Astrocyte of the cerebellum (primary cell): ENCODE measurements at regions not wholly inside any gene's neighbourhood (a gene's known extent, or its start where the extent isn't known, plus 50 kb on each side); places are given as distances from the start of the nearest gene placed in this dataset.

ENCODE experiments used
- DNase-seq: peaks from one replicate; pipeline ENCODE4 v3.0.0-alpha.2; 2011; ENCODE audit warnings: low read depth
- H3K4me3 ChIP-seq: 2 replicates; pipeline ENCODE4 v1.5.1; 2011; ENCODE audit warnings: mild to moderate bottlenecking, low read depth, low read length, moderate library complexity
- in situ Hi-C: cut with HindIII; loops from 2 replicates; pipeline ENCODE4 v1.10.0; 2017; ENCODE audit warnings: low sequenced_read_pairs
- TF ChIP-seq, protein P1 (sequence below): IDR thresholded peaks from 2 replicates; pipeline ENCODE4 v1.5.1; 2012; ENCODE audit warnings: low read length, low read depth, moderate library complexity, mild to moderate bottlenecking; ENCODE audit errors: missing control alignments

DNA sequence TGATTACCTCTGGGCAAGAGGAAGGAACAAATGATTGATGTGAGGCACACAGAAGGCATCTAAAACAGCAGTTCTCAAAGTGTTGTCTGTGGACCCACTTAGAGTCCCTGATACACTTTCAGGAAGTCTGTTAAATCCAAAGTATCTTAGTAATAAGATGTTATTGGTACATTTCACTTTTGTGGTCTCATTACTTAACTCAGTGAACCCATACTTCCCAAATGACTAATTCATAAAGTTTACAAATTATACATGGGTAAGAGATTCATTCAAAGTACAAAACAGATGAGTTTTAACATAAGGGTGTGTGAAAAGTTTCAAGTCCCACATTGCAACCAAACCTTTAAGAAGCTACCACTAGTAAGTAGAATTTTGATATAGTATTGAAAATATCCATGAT, 440.5 kb downstream of the NUP35 start:
- in situ Hi-C loops = no loop called here
- H3K4me3 ChIP-seq = no peak overlapping the region
- peak; percentile 2 for DNase-seq
- TF ChIP-seq, protein P1, sequence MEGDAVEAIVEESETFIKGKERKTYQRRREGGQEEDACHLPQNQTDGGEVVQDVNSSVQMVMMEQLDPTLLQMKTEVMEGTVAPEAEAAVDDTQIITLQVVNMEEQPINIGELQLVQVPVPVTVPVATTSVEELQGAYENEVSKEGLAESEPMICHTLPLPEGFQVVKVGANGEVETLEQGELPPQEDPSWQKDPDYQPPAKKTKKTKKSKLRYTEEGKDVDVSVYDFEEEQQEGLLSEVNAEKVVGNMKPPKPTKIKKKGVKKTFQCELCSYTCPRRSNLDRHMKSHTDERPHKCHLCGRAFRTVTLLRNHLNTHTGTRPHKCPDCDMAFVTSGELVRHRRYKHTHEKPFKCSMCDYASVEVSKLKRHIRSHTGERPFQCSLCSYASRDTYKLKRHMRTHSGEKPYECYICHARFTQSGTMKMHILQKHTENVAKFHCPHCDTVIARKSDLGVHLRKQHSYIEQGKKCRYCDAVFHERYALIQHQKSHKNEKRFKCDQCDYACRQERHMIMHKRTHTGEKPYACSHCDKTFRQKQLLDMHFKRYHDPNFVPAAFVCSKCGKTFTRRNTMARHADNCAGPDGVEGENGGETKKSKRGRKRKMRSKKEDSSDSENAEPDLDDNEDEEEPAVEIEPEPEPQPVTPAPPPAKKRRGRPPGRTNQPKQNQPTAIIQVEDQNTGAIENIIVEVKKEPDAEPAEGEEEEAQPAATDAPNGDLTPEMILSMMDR = no peak

DNA sequence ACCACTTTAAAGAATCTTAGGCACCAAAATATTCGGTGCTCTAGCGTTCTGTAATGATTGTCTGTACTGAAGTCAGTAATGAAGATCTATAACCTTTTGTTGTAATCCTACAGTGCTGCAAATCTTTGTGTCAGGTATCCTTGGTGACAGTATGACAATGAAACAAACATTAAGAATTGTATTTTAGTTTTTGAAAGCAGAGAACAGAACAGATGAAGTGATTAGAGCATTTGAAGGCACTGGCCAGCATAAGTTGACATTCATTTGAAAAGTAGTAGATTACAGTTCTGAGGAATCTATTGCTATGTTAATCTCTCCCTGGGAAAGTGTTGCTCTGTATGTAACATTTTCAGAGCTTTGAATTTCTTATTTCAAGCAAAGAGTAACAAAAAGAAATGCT, 451.2 kb downstream of the NUP35 start:
- TF ChIP-seq, protein P1 = no peak
- in situ Hi-C loops = no loop called here
- no peak overlapping the region for H3K4me3 ChIP-seq
- no peak for DNase-seq

DNA sequence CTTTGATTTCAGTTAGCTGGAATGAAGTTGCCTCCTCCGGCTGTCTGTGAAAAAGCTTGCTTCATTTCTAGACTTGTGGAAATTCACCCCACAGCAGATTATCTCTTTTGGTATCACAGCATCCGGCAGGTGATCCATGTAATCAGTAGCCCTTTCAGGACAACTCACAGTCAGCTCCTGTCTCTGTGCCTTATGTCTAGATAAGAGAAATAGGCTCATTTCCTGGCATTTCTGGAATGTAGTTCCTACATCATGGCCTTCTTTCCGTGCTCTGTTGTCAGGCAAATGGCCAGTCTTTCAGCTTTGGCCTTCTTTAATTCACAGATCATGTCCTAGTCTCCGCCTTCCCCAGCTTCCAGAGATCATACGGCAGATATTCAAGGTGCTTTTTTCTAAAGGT, 455.4 kb downstream of the NUP35 start:
- in situ Hi-C loops = no loop called here
- DNase-seq = no peak
- TF ChIP-seq, protein P1 = no peak
- no peak overlapping the region for H3K4me3 ChIP-seq

DNA sequence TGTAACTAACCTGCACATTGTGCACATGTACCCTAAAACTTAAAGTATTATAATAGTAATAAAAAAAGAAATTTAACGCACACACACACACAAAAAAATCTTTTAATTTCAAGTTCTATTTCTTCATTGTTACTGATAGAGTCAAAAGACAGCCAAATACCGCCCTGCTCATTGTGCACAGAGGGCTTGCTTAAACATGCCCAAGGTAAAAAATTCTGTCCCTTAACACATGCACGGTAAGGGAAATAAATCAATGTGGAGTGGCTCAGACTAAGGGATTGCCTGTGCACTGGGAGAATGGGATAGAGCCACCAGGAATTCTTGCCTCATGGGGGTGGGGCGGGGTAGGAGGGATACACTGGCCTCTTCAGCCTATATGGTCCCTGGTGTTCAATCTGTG, 468.0 kb downstream of the NUP35 start:
- in situ Hi-C loops = no loop called here
- no peak overlapping the region for H3K4me3 ChIP-seq
- TF ChIP-seq, protein P1 = no peak
- DNase-seq = no peak

DNA sequence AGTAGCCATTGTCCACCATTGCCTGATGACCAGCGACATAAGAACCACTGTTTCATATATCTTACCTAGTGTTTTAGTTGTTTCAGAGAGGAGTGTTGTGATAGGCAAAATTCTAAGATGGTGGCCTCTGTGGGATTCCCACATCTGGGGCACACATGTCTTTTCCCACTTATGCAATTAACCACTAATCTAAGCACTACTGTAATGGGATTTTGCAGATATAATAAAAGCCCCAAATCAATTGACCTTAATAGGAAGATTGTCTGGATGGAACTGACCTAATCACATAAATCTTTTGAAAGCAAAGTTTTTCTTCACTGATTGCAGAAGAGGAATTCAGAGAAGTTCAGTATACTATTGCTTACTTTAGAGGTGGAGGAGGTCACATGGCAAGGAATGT, 469.9 kb downstream of the NUP35 start:
- DNase-seq = no peak
- TF ChIP-seq, protein P1 = no peak
- in situ Hi-C loops = no loop called here
- no peak overlapping the region for H3K4me3 ChIP-seq

DNA sequence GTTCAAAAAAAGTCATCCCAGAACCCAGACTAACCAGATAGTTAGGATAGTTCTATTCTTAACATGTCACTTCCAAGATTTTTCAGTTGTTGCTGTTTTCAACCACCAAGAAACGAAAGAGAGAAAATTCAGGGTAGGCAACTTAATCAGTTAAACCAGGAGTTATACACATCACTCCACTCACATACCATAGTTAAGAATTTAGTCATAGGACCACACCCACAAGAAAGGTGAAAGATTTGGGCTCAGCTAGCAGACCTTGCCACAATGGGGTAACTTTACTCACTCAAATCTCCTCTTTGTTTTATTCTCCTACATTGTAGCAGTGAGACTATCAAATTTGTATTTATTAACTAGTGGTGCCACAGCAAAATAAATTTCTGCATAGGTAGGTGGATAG, 473.6 kb downstream of the NUP35 start:
- DNase-seq = no peak
- no peak overlapping the region for H3K4me3 ChIP-seq
- TF ChIP-seq, protein P1 = no peak
- in situ Hi-C loops = no loop called here

DNA sequence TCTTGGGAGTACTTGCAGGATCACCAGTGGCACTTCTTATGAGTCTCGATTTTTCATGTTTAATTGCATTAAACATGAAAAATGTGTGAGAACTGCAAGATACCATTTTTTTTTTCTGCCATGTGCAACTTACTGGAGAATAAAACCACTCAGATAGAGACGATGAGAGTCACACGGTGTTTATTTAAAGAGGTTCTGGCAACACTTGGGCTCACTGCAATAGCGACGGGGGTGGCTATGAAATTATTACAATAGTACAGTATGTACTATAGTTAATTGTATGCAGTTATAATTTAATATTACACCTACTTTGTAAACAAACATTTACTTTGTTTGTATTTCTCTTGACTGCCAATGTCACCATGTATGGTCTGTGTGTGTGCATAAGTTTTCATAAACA, 479.8 kb downstream of the NUP35 start:
- in situ Hi-C loops = no loop called here
- no peak for DNase-seq
- TF ChIP-seq, protein P1 = no peak
- H3K4me3 ChIP-seq = no peak overlapping the region
